HG02588 (cell line): ENCODE measurements at regions not wholly inside any gene's neighbourhood (a gene's known extent, or its start where the extent isn't known, plus 50 kb on each side); places are given as distances from the start of the nearest gene placed in this dataset.

ENCODE experiments used
- ATAC-seq: cut with Tn5 transposase; IDR thresholded peaks from one replicate; pipeline ENCODE4 v1.9.1; 2021; ENCODE audit warnings: mild to moderate bottlenecking, moderate library complexity; ENCODE audit not compliant: unreplicated experiment

- no peak for ATAC-seq
These were observed 175.1 kb upstream of the PMEPA1 start for GRCh38 chr20:57884956-57885355.

- ATAC-seq: no peak
These were observed 173.9 kb upstream of the PMEPA1 start for GRCh38 chr20:57883761-57884160.

GRCh38 chr20:57883224-57883623 is 173.4 kb upstream of the PMEPA1 start:
- ATAC-seq: no peak

GRCh38 chr20:57882451-57883161 is 172.8 kb upstream of the PMEPA1 start:
- no peak for ATAC-seq

- ATAC-seq: no peak
These were observed 171.9 kb upstream of the PMEPA1 start for GRCh38 chr20:57881466-57882385.

- no peak for ATAC-seq
These were observed 170.7 kb upstream of the PMEPA1 start for GRCh38 chr20:57880571-57880892.

GRCh38 chr20:57879779-57880570 is 170.2 kb upstream of the PMEPA1 start:
- no peak for ATAC-seq

- ATAC-seq: no peak
These were observed 169.6 kb upstream of the PMEPA1 start for GRCh38 chr20:57879437-57879778.

DNA sequence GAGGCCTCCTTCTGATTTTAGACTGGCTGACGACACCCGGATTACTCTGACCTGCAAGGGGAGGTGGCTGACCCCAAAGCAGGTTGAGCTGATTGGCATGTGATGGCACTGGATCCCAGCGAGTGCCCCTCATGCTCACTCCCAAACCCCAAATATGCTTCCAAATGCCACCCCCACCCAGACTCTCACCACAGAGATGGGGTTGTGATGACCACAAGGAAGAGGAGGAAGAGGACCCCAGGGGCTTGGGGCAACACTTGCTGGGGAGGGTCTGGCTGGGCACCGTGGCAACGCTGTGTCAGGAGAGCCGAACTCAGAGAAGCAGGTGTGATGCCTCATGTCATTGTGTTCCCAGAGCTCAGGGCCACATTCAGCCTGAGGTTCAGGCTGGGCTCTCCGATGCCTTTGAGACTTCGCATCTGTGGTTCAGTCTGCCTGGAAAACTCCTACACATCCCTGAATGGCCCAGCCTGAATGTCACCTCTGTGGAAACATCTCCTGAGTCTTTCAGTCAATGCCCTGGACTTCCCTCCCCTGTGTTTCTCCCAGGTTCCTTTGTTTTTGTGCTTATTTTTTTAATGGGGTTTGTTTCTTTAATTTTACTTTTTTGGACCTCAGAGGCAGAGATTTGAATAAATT is 169.1 kb upstream of the PMEPA1 start:
- no peak for ATAC-seq

DNA sequence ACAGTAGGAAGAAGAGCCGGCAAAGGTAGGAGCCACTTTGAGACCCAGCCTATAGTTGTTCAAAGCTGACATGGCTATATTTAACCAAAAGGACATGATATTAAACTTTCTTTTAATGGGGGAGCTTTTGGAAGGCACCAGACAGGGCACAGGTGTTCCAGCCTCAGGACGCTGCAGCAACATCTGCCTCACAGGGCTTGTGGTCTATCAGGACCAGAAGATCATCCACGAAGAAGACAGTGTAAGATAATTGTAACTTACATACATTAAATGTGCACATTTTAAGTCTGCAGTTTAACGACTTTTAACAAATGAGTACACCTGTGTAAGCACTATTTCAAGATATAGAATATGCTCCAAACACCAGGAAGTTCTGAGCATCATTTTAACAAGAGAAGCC is 168.2 kb upstream of the PMEPA1 start:
- ATAC-seq: no peak

GRCh38 chr20:57877131-57877824 is 167.5 kb upstream of the PMEPA1 start:
- ATAC-seq: no peak

DNA sequence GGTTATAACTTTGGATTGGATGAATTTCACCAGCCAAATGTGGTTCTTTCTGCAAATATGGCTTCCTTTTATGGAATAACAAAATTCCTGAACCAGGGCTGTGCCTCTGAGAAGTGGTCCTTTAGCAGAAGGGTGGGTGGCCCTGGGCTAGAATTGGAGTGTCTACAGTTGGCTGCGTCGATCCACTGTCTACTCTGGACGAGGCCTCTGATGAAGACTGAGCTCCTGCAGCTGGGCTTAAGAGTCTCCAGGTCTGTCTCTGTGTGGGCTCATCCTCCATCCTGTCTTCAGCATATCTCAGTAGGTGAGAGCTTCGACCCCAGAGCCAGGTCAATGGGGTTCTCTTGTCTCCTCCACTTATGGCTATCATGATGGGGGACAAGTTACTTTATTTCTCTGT is 166.3 kb upstream of the PMEPA1 start:
- ATAC-seq: no peak

DNA sequence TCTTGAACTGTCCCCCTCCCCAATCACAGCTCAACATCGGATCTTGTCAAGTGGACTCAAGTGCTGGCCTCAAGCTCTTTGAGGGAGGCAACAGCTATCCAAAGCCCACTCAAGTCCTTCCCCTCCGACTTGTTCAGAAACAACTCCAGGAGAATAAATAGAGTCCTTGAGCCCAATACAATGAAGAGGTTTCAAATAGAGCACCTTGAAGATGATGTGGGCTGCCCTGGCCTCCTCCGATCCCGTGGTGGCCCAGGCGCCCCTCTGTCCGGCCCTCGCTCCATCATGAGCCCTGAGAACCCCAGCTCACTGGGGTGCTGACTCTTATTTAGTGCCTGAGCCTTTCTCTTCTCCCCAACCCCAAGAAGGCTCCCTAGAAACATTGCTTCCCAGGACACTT is 164.3 kb upstream of the PMEPA1 start:
- ATAC-seq: no peak

GRCh38 chr20:57872816-57873409 is 163.1 kb upstream of the PMEPA1 start:
- ATAC-seq: no peak

DNA sequence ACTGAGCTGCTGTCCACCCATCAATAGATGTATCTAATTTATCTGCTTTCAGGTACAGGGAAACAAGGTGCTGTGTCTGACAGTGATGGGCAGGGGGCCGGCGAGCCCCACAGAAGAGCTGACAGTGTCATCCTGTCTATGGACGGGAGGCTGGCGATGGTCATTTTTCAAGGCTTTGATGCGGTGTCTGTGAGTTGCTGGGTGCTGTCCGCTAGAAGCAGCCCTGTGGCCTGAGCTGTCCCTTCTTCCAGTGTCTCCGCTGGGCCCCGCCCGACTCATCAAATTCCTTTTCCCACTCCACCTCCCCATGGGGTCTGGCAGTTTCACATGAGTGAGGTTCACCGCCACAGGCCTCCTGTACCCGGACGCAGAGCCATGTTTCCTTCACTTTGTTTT is 161.4 kb upstream of the PMEPA1 start:
- no peak for ATAC-seq

- no peak for ATAC-seq
These were observed 160.9 kb upstream of the PMEPA1 start for GRCh38 chr20:57870597-57871236.

DNA sequence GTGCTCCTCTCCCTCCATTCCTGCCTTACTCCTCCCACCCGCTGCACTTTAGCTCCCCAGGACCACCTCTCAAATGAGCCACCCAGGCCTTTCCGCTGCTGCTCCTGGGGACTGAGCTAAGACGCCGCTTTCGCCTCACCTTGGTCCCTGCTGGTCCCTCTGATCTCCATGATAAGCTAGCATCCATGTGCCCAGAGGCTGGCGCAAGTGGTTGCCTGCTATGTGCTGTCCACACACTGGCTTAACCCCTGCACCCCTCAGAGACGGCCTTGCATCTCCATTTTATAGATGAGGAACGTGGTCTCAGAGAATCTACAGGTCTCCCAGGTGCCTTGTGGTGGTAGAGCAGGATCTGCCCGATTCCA is 160.1 kb upstream of the PMEPA1 start:
- ATAC-seq: no peak

DNA sequence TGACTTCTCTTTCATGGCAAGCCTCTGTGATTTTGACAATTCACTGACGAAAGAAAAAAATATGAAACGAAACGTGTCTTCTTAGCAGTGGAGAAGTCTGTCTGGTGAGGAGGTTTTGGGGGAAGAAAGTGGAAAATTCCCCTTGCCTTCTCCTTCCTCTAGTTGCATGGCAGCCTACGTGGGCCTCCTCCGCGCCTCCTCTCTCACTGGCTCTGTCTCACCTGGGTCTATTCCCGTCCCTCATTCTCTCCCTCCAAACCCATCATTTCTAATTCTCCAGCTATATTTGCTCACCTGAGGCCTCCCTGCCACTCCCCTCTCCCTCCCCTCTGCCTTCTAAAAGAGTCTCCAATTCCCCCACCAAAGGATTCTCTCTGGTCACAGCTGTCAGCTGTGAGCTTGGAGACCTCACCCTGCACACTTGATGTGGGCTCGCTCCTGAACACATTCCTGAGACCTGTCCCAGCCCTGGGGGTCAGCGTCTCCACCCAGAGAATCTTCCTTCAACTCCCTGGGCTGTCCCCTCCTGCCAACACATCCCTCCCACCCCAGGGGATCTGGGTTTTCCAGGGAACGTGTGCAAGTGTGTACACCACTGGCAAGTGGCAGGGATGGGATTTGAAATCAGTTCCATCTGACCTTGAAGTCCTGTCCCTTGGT is 159.6 kb upstream of the PMEPA1 start:
- no peak for ATAC-seq

- ATAC-seq: no peak
These were observed 158.5 kb upstream of the PMEPA1 start for GRCh38 chr20:57868310-57868709.
